HEK293T (cell line): ENCODE measurements at regions not wholly inside any gene's neighbourhood (a gene's known extent, or its start where the extent isn't known, plus 50 kb on each side); places are given as distances from the start of the nearest gene placed in this dataset.

Experiments used
- ARNT ChIP-seq: fragments of 450-650 bp; IDR thresholded peaks from 2 replicates; pipeline ENCODE4 v1.6.1; 2017; ENCODE audit warnings: mild to moderate bottlenecking
- BHLHE40 ChIP-seq: fragments of 450-650 bp; IDR thresholded peaks from 2 replicates; pipeline ENCODE4 v1.6.1; 2016; ENCODE audit warnings: mild to moderate bottlenecking, moderate library complexity, borderline replicate concordance
- CTBP1 ChIP-seq: fragments of 450-650 bp; IDR thresholded peaks from 2 replicates; pipeline ENCODE4 v1.6.1; 2016; ENCODE audit warnings: borderline replicate concordance
- ELF4 ChIP-seq: fragments of 450-650 bp; IDR thresholded peaks from 2 replicates; pipeline ENCODE4 v1.6.1; 2017; ENCODE audit warnings: antibody characterized with exemption
- FOXK2 ChIP-seq: fragments of 450-650 bp; IDR thresholded peaks from 2 replicates; pipeline ENCODE4 v1.6.1; 2016; ENCODE audit warnings: mild to moderate bottlenecking
- FOXM1 ChIP-seq: fragments of 450-650 bp; IDR thresholded peaks from 2 replicates; pipeline ENCODE4 v1.6.1; 2017; ENCODE audit warnings: mild to moderate bottlenecking, borderline replicate concordance
- HDGF ChIP-seq: fragments of 450-650 bp; IDR thresholded peaks from 2 replicates; pipeline ENCODE4 v1.6.1; 2017; ENCODE audit warnings: antibody characterized with exemption, borderline replicate concordance
- LEF1 ChIP-seq: fragments of 450-650 bp; IDR thresholded peaks from 2 replicates; pipeline ENCODE4 v1.6.1; 2017; ENCODE audit warnings: mild to moderate bottlenecking, borderline replicate concordance
- NFRKB ChIP-seq: fragments of 450-650 bp; IDR thresholded peaks from 2 replicates; pipeline ENCODE4 v1.6.1; 2016; ENCODE audit warnings: mild to moderate bottlenecking, moderate library complexity
- PKNOX1 ChIP-seq: fragments of 450-650 bp; IDR thresholded peaks from 2 replicates; pipeline ENCODE4 v1.6.1; 2016
- SP1 ChIP-seq: fragments of 450-650 bp; IDR thresholded peaks from 2 replicates; pipeline ENCODE4 v1.6.1; 2017
- SUZ12 ChIP-seq: fragments of 450-650 bp; IDR thresholded peaks from 2 replicates; pipeline ENCODE4 v1.6.1; 2016; ENCODE audit warnings: mild to moderate bottlenecking
- TARDBP ChIP-seq: fragments of 450-650 bp; IDR thresholded peaks from 2 replicates; pipeline ENCODE4 v1.6.1; 2016
- ZNF384 ChIP-seq: fragments of 450-650 bp; IDR thresholded peaks from 2 replicates; pipeline ENCODE4 v1.6.1; 2016

GRCh38 chr9:102768002-102768401, 227.1 kb upstream of the CYLC2 start:
- TF ChIP-seq TARDBP = no peak
- TF ChIP-seq BHLHE40 = no peak
- no peak for TF ChIP-seq FOXK2
- no peak for TF ChIP-seq ZNF384
- TF ChIP-seq SP1 = no peak
- no peak for TF ChIP-seq FOXM1
- TF ChIP-seq HDGF = no peak
- TF ChIP-seq ELF4 = no peak
- no peak for TF ChIP-seq PKNOX1
- no peak for TF ChIP-seq SUZ12
- TF ChIP-seq CTBP1 = no peak
- TF ChIP-seq LEF1 = no peak
- no peak for TF ChIP-seq NFRKB
- no peak for TF ChIP-seq ARNT
